ENCODE measurements at regions not wholly inside any gene's neighbourhood (a gene's known extent, or its start where the extent isn't known, plus 50 kb on each side); places are given as distances from the start of the nearest gene placed in this dataset.
"Not testable (repeated sequence)": the region's sequence is repeated elsewhere in the genome, so short reads cannot be mapped to it uniquely, and the experiment has no call there.

DNA sequence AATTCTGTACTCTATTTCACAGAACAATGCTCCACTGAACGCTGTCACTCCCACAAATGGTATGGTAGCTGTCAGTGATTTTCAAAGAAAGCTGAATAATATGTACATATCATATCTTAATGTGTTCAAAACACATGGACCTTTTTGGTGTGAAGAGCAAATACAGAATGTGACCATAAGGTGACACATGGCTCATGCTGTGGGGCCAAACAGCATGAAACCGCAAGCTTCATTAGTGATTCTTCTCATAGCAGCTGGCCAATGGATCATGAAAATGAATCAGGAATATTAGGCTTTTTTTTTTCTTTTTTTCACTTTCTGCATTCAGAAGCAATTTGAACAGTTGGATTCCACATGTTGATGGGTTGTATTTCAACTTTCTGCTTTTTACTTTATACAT lies 54.9 kb upstream of the CDH9 start:
- no peak for TF ChIP-seq EZH2 (IDR thresholded peaks at IDR 0.05; ENCODE audit: borderline replicate concordance, low read depth, low read length, severe bottlenecking)
- TF ChIP-seq, protein P1, sequence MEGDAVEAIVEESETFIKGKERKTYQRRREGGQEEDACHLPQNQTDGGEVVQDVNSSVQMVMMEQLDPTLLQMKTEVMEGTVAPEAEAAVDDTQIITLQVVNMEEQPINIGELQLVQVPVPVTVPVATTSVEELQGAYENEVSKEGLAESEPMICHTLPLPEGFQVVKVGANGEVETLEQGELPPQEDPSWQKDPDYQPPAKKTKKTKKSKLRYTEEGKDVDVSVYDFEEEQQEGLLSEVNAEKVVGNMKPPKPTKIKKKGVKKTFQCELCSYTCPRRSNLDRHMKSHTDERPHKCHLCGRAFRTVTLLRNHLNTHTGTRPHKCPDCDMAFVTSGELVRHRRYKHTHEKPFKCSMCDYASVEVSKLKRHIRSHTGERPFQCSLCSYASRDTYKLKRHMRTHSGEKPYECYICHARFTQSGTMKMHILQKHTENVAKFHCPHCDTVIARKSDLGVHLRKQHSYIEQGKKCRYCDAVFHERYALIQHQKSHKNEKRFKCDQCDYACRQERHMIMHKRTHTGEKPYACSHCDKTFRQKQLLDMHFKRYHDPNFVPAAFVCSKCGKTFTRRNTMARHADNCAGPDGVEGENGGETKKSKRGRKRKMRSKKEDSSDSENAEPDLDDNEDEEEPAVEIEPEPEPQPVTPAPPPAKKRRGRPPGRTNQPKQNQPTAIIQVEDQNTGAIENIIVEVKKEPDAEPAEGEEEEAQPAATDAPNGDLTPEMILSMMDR (IDR thresholded peaks at IDR 0.05; ENCODE audit: borderline replicate concordance, extremely low read depth, low read length, poor library complexity, severe bottlenecking) = no peak
- DNase-seq (no peak), ATAC-seq (ENCODE audit: insufficient read depth, low read depth) (no peak)
- H3K9me3 ChIP-seq (ENCODE audit: insufficient read depth, low read length, severe bottlenecking) = no peaks in the 10 kb centered on the region
- H3K79me2 ChIP-seq (ENCODE audit: insufficient read depth, low read length) = no peaks in the 10 kb centered on the region
- no peak overlapping the region for H3K9ac ChIP-seq (ENCODE audit: low read depth, low read length)
- H3K27ac ChIP-seq (ENCODE audit: low read length) = no peak overlapping the region
- no peaks in the 10 kb centered on the region for H3K27me3 ChIP-seq (ENCODE audit: insufficient read depth, low read length, poor library complexity)
- no peaks in the 10 kb centered on the region for H3K36me3 ChIP-seq (ENCODE audit: insufficient read depth, low read length)
- no peak overlapping the region for H3K4me2 ChIP-seq (ENCODE audit: insufficient read depth, low read length)
- H2AFZ ChIP-seq (ENCODE audit: low read depth, low read length) = no peak overlapping the region
- no peaks in the 10 kb centered on the region for H3K4me1 ChIP-seq (ENCODE audit: insufficient read depth, low read length)
- H4K20me1 ChIP-seq (ENCODE audit: insufficient read depth, low read length) = no peaks in the 10 kb centered on the region
- H3K4me3 ChIP-seq (ENCODE audit: low read depth in 1 of 2, low read length in 2 of 2) = no peak overlapping the region

DNA sequence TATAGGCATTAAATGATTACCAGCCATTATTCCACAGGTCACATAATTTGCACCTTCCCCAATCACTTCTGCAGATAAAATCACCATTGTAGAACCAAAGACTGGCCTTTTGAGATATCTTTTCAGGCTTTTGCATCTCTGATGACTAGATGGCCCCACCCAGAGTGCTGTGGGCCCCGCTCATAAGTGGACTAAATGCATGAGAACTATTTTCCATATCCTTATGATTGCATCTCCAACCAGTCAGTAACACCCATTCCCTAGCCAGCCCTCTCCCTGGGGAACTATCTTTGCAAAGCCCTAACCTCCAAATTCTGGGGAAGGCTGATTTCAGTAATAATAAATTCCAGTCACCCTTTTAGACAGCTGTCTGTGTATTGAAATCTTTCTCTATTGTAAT lies 53.5 kb upstream of the CDH9 start:
- no peaks in the 10 kb centered on the region for H3K9me3 ChIP-seq (ENCODE audit: insufficient read depth, low read length, severe bottlenecking)
- no peak overlapping the region for H3K9ac ChIP-seq (ENCODE audit: low read depth, low read length)
- TF ChIP-seq, protein P1 (IDR thresholded peaks at IDR 0.05; ENCODE audit: borderline replicate concordance, extremely low read depth, low read length, poor library complexity, severe bottlenecking) = no peak
- no peak for TF ChIP-seq EZH2 (IDR thresholded peaks at IDR 0.05; ENCODE audit: borderline replicate concordance, low read depth, low read length, severe bottlenecking)
- no peak overlapping the region for H3K27ac ChIP-seq (ENCODE audit: low read length)
- H3K4me3 ChIP-seq (ENCODE audit: low read depth in 1 of 2, low read length in 2 of 2) = no peak overlapping the region
- ATAC-seq (ENCODE audit: insufficient read depth, low read depth) = no peak
- no peak for DNase-seq
- no peaks in the 10 kb centered on the region for H4K20me1 ChIP-seq (ENCODE audit: insufficient read depth, low read length)
- H2AFZ ChIP-seq (ENCODE audit: low read depth, low read length) = no peak overlapping the region
- H3K36me3 ChIP-seq (ENCODE audit: insufficient read depth, low read length) = no peaks in the 10 kb centered on the region
- no peaks in the 10 kb centered on the region for H3K79me2 ChIP-seq (ENCODE audit: insufficient read depth, low read length)
- H3K4me2 ChIP-seq (ENCODE audit: insufficient read depth, low read length) = no peak overlapping the region
- H3K4me1 ChIP-seq (ENCODE audit: insufficient read depth, low read length) = no peaks in the 10 kb centered on the region
- H3K27me3 ChIP-seq (ENCODE audit: insufficient read depth, low read length, poor library complexity) = no peaks in the 10 kb centered on the region

DNA sequence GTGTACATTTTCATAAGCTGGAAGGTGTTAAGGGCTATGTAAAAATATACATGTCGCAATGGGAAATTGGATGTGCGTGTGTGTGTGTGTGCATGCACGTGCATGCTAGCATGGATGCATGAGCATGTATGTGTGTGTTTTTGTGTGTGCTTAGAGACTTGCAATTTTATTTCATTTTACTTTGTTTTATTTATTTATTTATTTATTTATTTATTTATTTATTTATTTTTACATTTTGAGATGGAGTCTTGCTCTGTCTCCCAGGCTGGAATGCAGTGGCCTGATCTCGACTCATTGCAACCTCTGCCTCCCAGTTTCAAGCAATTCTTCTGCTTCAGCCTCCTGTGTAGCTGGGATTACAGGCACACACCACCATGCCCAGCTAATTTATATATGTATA lies 50.4 kb upstream of the CDH9 start:
- not testable (repeated sequence) for H3K27ac ChIP-seq (ENCODE audit: low read length); H3K27me3 ChIP-seq (ENCODE audit: insufficient read depth, low read length, poor library complexity); H3K79me2 ChIP-seq (ENCODE audit: insufficient read depth, low read length); H3K4me1 ChIP-seq (ENCODE audit: insufficient read depth, low read length); DNase-seq; H3K9me3 ChIP-seq (ENCODE audit: insufficient read depth, low read length, severe bottlenecking); ATAC-seq (ENCODE audit: insufficient read depth, low read depth); H4K20me1 ChIP-seq (ENCODE audit: insufficient read depth, low read length); H2AFZ ChIP-seq (ENCODE audit: low read depth, low read length); H3K9ac ChIP-seq (ENCODE audit: low read depth, low read length); H3K36me3 ChIP-seq (ENCODE audit: insufficient read depth, low read length); H3K4me3 ChIP-seq (ENCODE audit: low read depth in 1 of 2, low read length in 2 of 2); H3K4me2 ChIP-seq (ENCODE audit: insufficient read depth, low read length)

Data from DND-41 (cell line).